NCI-H510A treated with DMSO at 0.1 percent for 48 hours (cell line): ENCODE measurements at regions not wholly inside any gene's neighbourhood (a gene's known extent, or its start where the extent isn't known, plus 50 kb on each side); places are given as distances from the start of the nearest gene placed in this dataset.
"Not testable (repeated sequence)": the region's sequence is repeated elsewhere in the genome, so short reads cannot be mapped to it uniquely, and the experiment has no call there.

ENCODE experiments used
- DNase-seq: peaks from one replicate; lab custom pipeline; 2025; lab: John Stamatoyannopoulos, UW

- DNase-seq = no peak
Observed at GRCh38 chr2:15752552-15753232, 161.0 kb downstream of the DDX1 start.

- DNase-seq = no peak
Observed at GRCh38 chr2:15753233-15753798, 161.6 kb downstream of the DDX1 start.

- DNase-seq = no peak
Observed at GRCh38 chr2:15753811-15754702, 162.4 kb downstream of the DDX1 start.

GRCh38 chr2:15754703-15755099, 163.0 kb downstream of the DDX1 start:
- DNase-seq = no peak

GRCh38 chr2:15755528-15755927, 163.9 kb downstream of the DDX1 start:
- DNase-seq = no peak

GRCh38 chr2:15756011-15756550, 164.4 kb downstream of the DDX1 start:
- no peak for DNase-seq

- DNase-seq = no peak
Observed at GRCh38 chr2:15756882-15757819, 165.5 kb downstream of the DDX1 start.

- no peak for DNase-seq
Observed at GRCh38 chr2:15757820-15758586, 166.3 kb downstream of the DDX1 start.

- no peak for DNase-seq
Observed at GRCh38 chr2:15758848-15759247, 167.2 kb downstream of the DDX1 start.

- DNase-seq = no peak
Observed at GRCh38 chr2:15759385-15759784, 167.7 kb downstream of the DDX1 start.

- DNase-seq = not testable (repeated sequence)
Observed at GRCh38 chr2:15759791-15760190, 168.1 kb downstream of the DDX1 start.

- no peak for DNase-seq
Observed at GRCh38 chr2:15760232-15760910, 168.7 kb downstream of the DDX1 start.

GRCh38 chr2:15761056-15761455, 169.4 kb downstream of the DDX1 start:
- DNase-seq = no peak

- DNase-seq = no peak
Observed at GRCh38 chr2:15761910-15762309, 170.2 kb downstream of the DDX1 start.

GRCh38 chr2:15762449-15762848, 170.8 kb downstream of the DDX1 start:
- no peak for DNase-seq

- DNase-seq = no peak
Observed at GRCh38 chr2:15763106-15763821, 171.6 kb downstream of the DDX1 start.

GRCh38 chr2:15763822-15764682, 172.4 kb downstream of the DDX1 start:
- no peak for DNase-seq

GRCh38 chr2:15764683-15765011, 173.0 kb downstream of the DDX1 start:
- DNase-seq = no peak

GRCh38 chr2:15765211-15765610, 173.5 kb downstream of the DDX1 start:
- no peak for DNase-seq
